PFSK-1 (cell line): ENCODE measurements at regions not wholly inside any gene's neighbourhood (a gene's known extent, or its start where the extent isn't known, plus 50 kb on each side); places are given as distances from the start of the nearest gene placed in this dataset.

Experiments used
- FOXP2 ChIP-seq: optimal IDR thresholded peaks from 2 replicates; pipeline ENCODE3; 2011; ENCODE audit warnings: borderline replicate concordance, control low read depth, inconsistent platforms; ENCODE audit not compliant: insufficient read depth; ENCODE audit errors: extremely low read length, extremely low read depth
- POLR2AphosphoS5 ChIP-seq: IDR thresholded peaks from 2 replicates; pipeline ENCODE4 v1.6.1; 2012; ENCODE audit warnings: low read depth, mild to moderate bottlenecking, control low read depth, low read length, moderate library complexity
- SIN3A ChIP-seq: IDR thresholded peaks from 2 replicates; pipeline ENCODE4 v1.6.1; 2012; ENCODE audit warnings: mild to moderate bottlenecking, low read length, moderate library complexity, borderline replicate concordance; ENCODE audit not compliant: insufficient read depth
- TAF1 ChIP-seq: IDR thresholded peaks from 2 replicates; pipeline ENCODE4 v1.6.1; 2012; ENCODE audit warnings: low read length, control low read depth, borderline replicate concordance; ENCODE audit not compliant: insufficient read depth
- TF ChIP-seq, protein P1 (sequence below), 2 experiments: IDR thresholded peaks; 2 replicates each; pipeline versions ENCODE4 v1.6.1 to v1.8.0; 2011 to 2012; ENCODE audit warnings: low read depth in 2 of 2, low read length in 2 of 2, control low read depth in 1 of 2, inconsistent platforms in 1 of 2, mild to moderate bottlenecking in 1 of 2, moderate library complexity in 1 of 2; ENCODE audit not compliant: insufficient read depth in 1 of 2

GRCh38 chr5:73236541-73237128, 63.6 kb downstream of the TMEM174 start:
- no peak for TF ChIP-seq TAF1
- no peak for TF ChIP-seq POLR2AphosphoS5
- TF ChIP-seq, protein P1, sequence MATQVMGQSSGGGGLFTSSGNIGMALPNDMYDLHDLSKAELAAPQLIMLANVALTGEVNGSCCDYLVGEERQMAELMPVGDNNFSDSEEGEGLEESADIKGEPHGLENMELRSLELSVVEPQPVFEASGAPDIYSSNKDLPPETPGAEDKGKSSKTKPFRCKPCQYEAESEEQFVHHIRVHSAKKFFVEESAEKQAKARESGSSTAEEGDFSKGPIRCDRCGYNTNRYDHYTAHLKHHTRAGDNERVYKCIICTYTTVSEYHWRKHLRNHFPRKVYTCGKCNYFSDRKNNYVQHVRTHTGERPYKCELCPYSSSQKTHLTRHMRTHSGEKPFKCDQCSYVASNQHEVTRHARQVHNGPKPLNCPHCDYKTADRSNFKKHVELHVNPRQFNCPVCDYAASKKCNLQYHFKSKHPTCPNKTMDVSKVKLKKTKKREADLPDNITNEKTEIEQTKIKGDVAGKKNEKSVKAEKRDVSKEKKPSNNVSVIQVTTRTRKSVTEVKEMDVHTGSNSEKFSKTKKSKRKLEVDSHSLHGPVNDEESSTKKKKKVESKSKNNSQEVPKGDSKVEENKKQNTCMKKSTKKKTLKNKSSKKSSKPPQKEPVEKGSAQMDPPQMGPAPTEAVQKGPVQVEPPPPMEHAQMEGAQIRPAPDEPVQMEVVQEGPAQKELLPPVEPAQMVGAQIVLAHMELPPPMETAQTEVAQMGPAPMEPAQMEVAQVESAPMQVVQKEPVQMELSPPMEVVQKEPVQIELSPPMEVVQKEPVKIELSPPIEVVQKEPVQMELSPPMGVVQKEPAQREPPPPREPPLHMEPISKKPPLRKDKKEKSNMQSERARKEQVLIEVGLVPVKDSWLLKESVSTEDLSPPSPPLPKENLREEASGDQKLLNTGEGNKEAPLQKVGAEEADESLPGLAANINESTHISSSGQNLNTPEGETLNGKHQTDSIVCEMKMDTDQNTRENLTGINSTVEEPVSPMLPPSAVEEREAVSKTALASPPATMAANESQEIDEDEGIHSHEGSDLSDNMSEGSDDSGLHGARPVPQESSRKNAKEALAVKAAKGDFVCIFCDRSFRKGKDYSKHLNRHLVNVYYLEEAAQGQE (IDR thresholded peaks at IDR 0.05; ENCODE audit: insufficient read depth in 1 of 2, low read depth in 2 of 2, low read length in 2 of 2), result no peak
- no peak for TF ChIP-seq SIN3A

GRCh38 chr5:73234204-73234555, 61.2 kb downstream of the TMEM174 start:
- TF ChIP-seq FOXP2, result no peak
- no peak for TF ChIP-seq POLR2AphosphoS5
- no peak for TF ChIP-seq SIN3A
- TF ChIP-seq, protein P1 (IDR thresholded peaks at IDR 0.05; ENCODE audit: insufficient read depth in 1 of 2, low read depth in 2 of 2, low read length in 2 of 2), result no peak
- TF ChIP-seq TAF1, result no peak

DNA sequence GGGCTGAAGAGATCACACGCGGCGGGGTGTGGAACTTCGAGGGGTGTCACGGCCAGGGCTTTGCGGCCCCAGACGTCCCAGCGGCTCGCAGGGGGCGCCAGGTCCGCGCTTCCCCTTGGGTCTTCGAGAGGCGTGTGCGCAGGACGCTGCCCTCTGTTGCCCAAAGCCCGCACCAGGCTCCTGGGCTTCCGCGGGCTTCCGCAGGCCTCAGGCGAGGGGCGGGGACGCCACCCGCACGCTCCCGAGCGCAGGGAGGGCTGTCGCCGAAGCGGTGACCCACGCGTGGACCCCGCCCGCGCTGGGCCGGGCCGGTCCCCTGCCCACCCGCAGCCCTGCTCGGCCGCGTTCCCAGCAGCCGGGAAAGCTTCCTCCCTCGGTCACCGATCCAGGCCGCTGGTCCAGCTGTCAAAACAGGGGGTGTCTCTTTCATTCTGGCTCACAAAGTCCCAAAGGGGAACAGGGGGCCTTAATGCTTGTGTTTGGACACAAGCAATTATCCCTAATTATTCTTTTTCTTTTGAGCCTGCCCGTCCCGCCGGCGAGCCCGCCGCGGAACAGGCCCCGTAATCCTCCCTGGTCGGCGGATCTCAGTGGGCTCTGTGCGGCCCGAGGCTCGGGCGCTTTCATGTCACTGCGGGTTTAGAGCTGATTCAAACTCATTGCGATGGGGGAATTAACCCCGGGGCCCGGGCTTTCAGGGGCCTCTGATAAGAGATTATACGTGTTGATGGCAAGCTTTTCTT, 60.6 kb downstream of the TMEM174 start:
- TF ChIP-seq POLR2AphosphoS5 (no peak), TAF1 (no peak), SIN3A (no peak), FOXP2 (no peak)
- TF ChIP-seq, protein P1 (IDR thresholded peaks at IDR 0.05; ENCODE audit: insufficient read depth in 1 of 2, low read depth in 2 of 2, low read length in 2 of 2), result no peak

DNA sequence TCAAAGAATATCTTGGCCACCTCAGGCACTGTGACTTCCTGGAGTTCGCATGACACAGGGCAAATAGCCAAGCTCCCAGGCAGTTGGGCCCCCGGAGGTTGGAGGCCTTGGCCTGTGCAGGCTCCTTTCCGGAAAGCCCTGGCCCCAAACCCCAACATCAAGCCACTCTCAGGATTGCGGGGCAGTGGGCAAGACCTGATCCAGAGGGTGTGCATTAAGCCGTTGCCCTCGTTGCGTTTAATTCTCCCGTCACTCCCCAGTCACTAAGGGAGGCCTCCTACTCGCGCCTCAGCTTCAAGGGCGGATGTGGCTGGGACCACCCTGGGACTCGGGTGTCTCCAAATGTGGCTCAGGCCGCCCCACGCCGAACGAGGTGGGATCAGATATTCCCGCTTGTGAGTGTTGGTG, 60.1 kb downstream of the TMEM174 start:
- TF ChIP-seq POLR2AphosphoS5, result no peak
- TF ChIP-seq TAF1, result no peak
- TF ChIP-seq, protein P1 (IDR thresholded peaks at IDR 0.05; ENCODE audit: insufficient read depth in 1 of 2, low read depth in 2 of 2, low read length in 2 of 2), result no peak
- no peak for TF ChIP-seq FOXP2
- no peak for TF ChIP-seq SIN3A
